ENCODE measurements at regions not wholly inside any gene's neighbourhood (a gene's known extent, or its start where the extent isn't known, plus 50 kb on each side); places are given as distances from the start of the nearest gene placed in this dataset.

GRCh38 chr1:57761628-57762027, 337.8 kb upstream of the DAB1 start:
- Histone ChIP-seq H3K9me3 (ENCODE audit: insufficient read depth, low read length, severe bottlenecking) (no peaks in the 10 kb centered on the region), H3K4me1 (ENCODE audit: insufficient read depth, low read length) (no peaks in the 10 kb centered on the region), H4K20me1 (ENCODE audit: insufficient read depth, low read length) (no peaks in the 10 kb centered on the region), H2AFZ (ENCODE audit: low read depth, low read length) (no peak overlapping the region), H3K27ac (ENCODE audit: low read length) (no peak overlapping the region), H3K79me2 (ENCODE audit: insufficient read depth, low read length) (no peaks in the 10 kb centered on the region), H3K4me3 (ENCODE audit: low read depth in 1 of 2, low read length in 2 of 2) (no peak overlapping the region), H3K4me2 (ENCODE audit: insufficient read depth, low read length) (no peak overlapping the region), H3K36me3 (ENCODE audit: insufficient read depth, low read length) (no peaks in the 10 kb centered on the region), H3K9ac (ENCODE audit: low read depth, low read length) (no peak overlapping the region), H3K27me3 (ENCODE audit: insufficient read depth, low read length, poor library complexity) (no peaks in the 10 kb centered on the region)
- DNase-seq (no peak), ATAC-seq (ENCODE audit: insufficient read depth, low read depth) (no peak)
- TF ChIP-seq CTCF (IDR thresholded peaks at IDR 0.05; ENCODE audit: borderline replicate concordance, extremely low read depth, low read length, poor library complexity, severe bottlenecking) (no peak), EZH2 (IDR thresholded peaks at IDR 0.05; ENCODE audit: borderline replicate concordance, low read depth, low read length, severe bottlenecking) (no peak)

GRCh38 chr1:57752843-57753242, 329.0 kb upstream of the DAB1 start:
- H3K4me1 ChIP-seq (ENCODE audit: insufficient read depth, low read length): no peaks in the 10 kb centered on the region
- no peak overlapping the region for H2AFZ ChIP-seq (ENCODE audit: low read depth, low read length)
- no peak for ATAC-seq (ENCODE audit: insufficient read depth, low read depth)
- no peak overlapping the region for H3K9ac ChIP-seq (ENCODE audit: low read depth, low read length)
- H3K27me3 ChIP-seq (ENCODE audit: insufficient read depth, low read length, poor library complexity): no peaks in the 10 kb centered on the region
- no peak overlapping the region for H3K27ac ChIP-seq (ENCODE audit: low read length)
- H3K4me3 ChIP-seq (ENCODE audit: low read depth in 1 of 2, low read length in 2 of 2): no peak overlapping the region
- TF ChIP-seq EZH2 (IDR thresholded peaks at IDR 0.05; ENCODE audit: borderline replicate concordance, low read depth, low read length, severe bottlenecking): no peak
- TF ChIP-seq CTCF (IDR thresholded peaks at IDR 0.05; ENCODE audit: borderline replicate concordance, extremely low read depth, low read length, poor library complexity, severe bottlenecking): no peak
- no peaks in the 10 kb centered on the region for H3K36me3 ChIP-seq (ENCODE audit: insufficient read depth, low read length)
- no peak for DNase-seq
- no peaks in the 10 kb centered on the region for H3K9me3 ChIP-seq (ENCODE audit: insufficient read depth, low read length, severe bottlenecking)
- H4K20me1 ChIP-seq (ENCODE audit: insufficient read depth, low read length): no peaks in the 10 kb centered on the region
- H3K4me2 ChIP-seq (ENCODE audit: insufficient read depth, low read length): no peak overlapping the region
- H3K79me2 ChIP-seq (ENCODE audit: insufficient read depth, low read length): no peaks in the 10 kb centered on the region

- ATAC-seq (ENCODE audit: insufficient read depth, low read depth) (no peak), DNase-seq (no peak)
- Histone ChIP-seq H3K36me3 (ENCODE audit: insufficient read depth, low read length) (no peaks in the 10 kb centered on the region), H3K79me2 (ENCODE audit: insufficient read depth, low read length) (no peaks in the 10 kb centered on the region), H3K4me2 (ENCODE audit: insufficient read depth, low read length) (no peak overlapping the region), H3K27me3 (ENCODE audit: insufficient read depth, low read length, poor library complexity) (no peaks in the 10 kb centered on the region), H3K4me3 (ENCODE audit: low read depth in 1 of 2, low read length in 2 of 2) (no peak overlapping the region), H4K20me1 (ENCODE audit: insufficient read depth, low read length) (no peaks in the 10 kb centered on the region), H2AFZ (ENCODE audit: low read depth, low read length) (no peak overlapping the region), H3K27ac (ENCODE audit: low read length) (no peak overlapping the region), H3K9me3 (ENCODE audit: insufficient read depth, low read length, severe bottlenecking) (no peaks in the 10 kb centered on the region), H3K9ac (ENCODE audit: low read depth, low read length) (no peak overlapping the region), H3K4me1 (ENCODE audit: insufficient read depth, low read length) (no peaks in the 10 kb centered on the region)
- TF ChIP-seq CTCF (IDR thresholded peaks at IDR 0.05; ENCODE audit: borderline replicate concordance, extremely low read depth, low read length, poor library complexity, severe bottlenecking) (no peak), EZH2 (IDR thresholded peaks at IDR 0.05; ENCODE audit: borderline replicate concordance, low read depth, low read length, severe bottlenecking) (no peak)
Measured at GRCh38 chr1:57748719-57749118, 324.9 kb upstream of the DAB1 start.

GRCh38 chr1:57747818-57748217, 324.0 kb upstream of the DAB1 start:
- H3K9me3 ChIP-seq (ENCODE audit: insufficient read depth, low read length, severe bottlenecking): no peaks in the 10 kb centered on the region
- H3K4me3 ChIP-seq (ENCODE audit: low read depth in 1 of 2, low read length in 2 of 2): no peak overlapping the region
- H3K4me1 ChIP-seq (ENCODE audit: insufficient read depth, low read length): no peaks in the 10 kb centered on the region
- no peak for TF ChIP-seq CTCF (IDR thresholded peaks at IDR 0.05; ENCODE audit: borderline replicate concordance, extremely low read depth, low read length, poor library complexity, severe bottlenecking)
- TF ChIP-seq EZH2 (IDR thresholded peaks at IDR 0.05; ENCODE audit: borderline replicate concordance, low read depth, low read length, severe bottlenecking): no peak
- no peak for ATAC-seq (ENCODE audit: insufficient read depth, low read depth)
- H3K36me3 ChIP-seq (ENCODE audit: insufficient read depth, low read length): no peaks in the 10 kb centered on the region
- DNase-seq: no peak
- no peaks in the 10 kb centered on the region for H3K79me2 ChIP-seq (ENCODE audit: insufficient read depth, low read length)
- no peak overlapping the region for H2AFZ ChIP-seq (ENCODE audit: low read depth, low read length)
- no peak overlapping the region for H3K4me2 ChIP-seq (ENCODE audit: insufficient read depth, low read length)
- H3K27ac ChIP-seq (ENCODE audit: low read length): no peak overlapping the region
- H3K9ac ChIP-seq (ENCODE audit: low read depth, low read length): no peak overlapping the region
- H4K20me1 ChIP-seq (ENCODE audit: insufficient read depth, low read length): no peaks in the 10 kb centered on the region
- H3K27me3 ChIP-seq (ENCODE audit: insufficient read depth, low read length, poor library complexity): no peaks in the 10 kb centered on the region

All from DND-41 (cell line).